ENCODE measurements at regions not wholly inside any gene's neighbourhood (a gene's known extent, or its start where the extent isn't known, plus 50 kb on each side); places are given as distances from the start of the nearest gene placed in this dataset.

GRCh38 chr5:2611659-2612058, 139.8 kb downstream of the IRX2 start:
- no peak overlapping the region for H3K4me3 ChIP-seq (ENCODE audit: insufficient read depth, low read depth, low read length, poor library complexity, severe bottlenecking)
- no peaks in the 10 kb centered on the region for H3K4me1 ChIP-seq (ENCODE audit: control insufficient read depth, insufficient read depth, low read length, poor library complexity, severe bottlenecking)
- H3K27ac ChIP-seq (ENCODE audit: insufficient read depth, low read length, poor library complexity, severe bottlenecking): no peak overlapping the region
- H3K9me3 ChIP-seq (ENCODE audit: control insufficient read depth, low read length): no peaks in the 10 kb centered on the region
- no peaks in the 10 kb centered on the region for H3K27me3 ChIP-seq (replicated peaks; ENCODE audit: control insufficient read depth, insufficient read depth, low read length, poor library complexity, severe bottlenecking)
- no peaks in the 10 kb centered on the region for H3K36me3 ChIP-seq (ENCODE audit: control insufficient read depth, insufficient read depth, low read length)
- no peak for DNase-seq

- H3K27ac ChIP-seq (ENCODE audit: insufficient read depth, low read length, poor library complexity, severe bottlenecking): no peak overlapping the region
- no peaks in the 10 kb centered on the region for H3K36me3 ChIP-seq (ENCODE audit: control insufficient read depth, insufficient read depth, low read length)
- no peak overlapping the region for H3K4me3 ChIP-seq (ENCODE audit: insufficient read depth, low read depth, low read length, poor library complexity, severe bottlenecking)
- no peaks in the 10 kb centered on the region for H3K27me3 ChIP-seq (replicated peaks; ENCODE audit: control insufficient read depth, insufficient read depth, low read length, poor library complexity, severe bottlenecking)
- no peak for DNase-seq
- H3K4me1 ChIP-seq (ENCODE audit: control insufficient read depth, insufficient read depth, low read length, poor library complexity, severe bottlenecking): no peaks in the 10 kb centered on the region
- H3K9me3 ChIP-seq (ENCODE audit: control insufficient read depth, low read length): no peaks in the 10 kb centered on the region
Observed at GRCh38 chr5:2610986-2611385, 140.5 kb downstream of the IRX2 start.

- Histone ChIP-seq H3K9me3 (ENCODE audit: control insufficient read depth, low read length) (no peaks in the 10 kb centered on the region), H3K36me3 (ENCODE audit: control insufficient read depth, insufficient read depth, low read length) (no peaks in the 10 kb centered on the region), H3K4me1 (ENCODE audit: control insufficient read depth, insufficient read depth, low read length, poor library complexity, severe bottlenecking) (no peaks in the 10 kb centered on the region), H3K27ac (ENCODE audit: insufficient read depth, low read length, poor library complexity, severe bottlenecking) (no peak overlapping the region), H3K4me3 (ENCODE audit: insufficient read depth, low read depth, low read length, poor library complexity, severe bottlenecking) (no peak overlapping the region), H3K27me3 (replicated peaks; ENCODE audit: control insufficient read depth, insufficient read depth, low read length, poor library complexity, severe bottlenecking) (no peaks in the 10 kb centered on the region)
- DNase-seq: no peak
Observed at GRCh38 chr5:2608391-2608790, 143.1 kb downstream of the IRX2 start.

- no peaks in the 10 kb centered on the region for H3K4me1 ChIP-seq (ENCODE audit: control insufficient read depth, insufficient read depth, low read length, poor library complexity, severe bottlenecking)
- no peaks in the 10 kb centered on the region for H3K36me3 ChIP-seq (ENCODE audit: control insufficient read depth, insufficient read depth, low read length)
- no peak overlapping the region for H3K4me3 ChIP-seq (ENCODE audit: insufficient read depth, low read depth, low read length, poor library complexity, severe bottlenecking)
- no peak for DNase-seq
- no peaks in the 10 kb centered on the region for H3K9me3 ChIP-seq (ENCODE audit: control insufficient read depth, low read length)
- no peak overlapping the region for H3K27ac ChIP-seq (ENCODE audit: insufficient read depth, low read length, poor library complexity, severe bottlenecking)
- H3K27me3 ChIP-seq (replicated peaks; ENCODE audit: control insufficient read depth, insufficient read depth, low read length, poor library complexity, severe bottlenecking): no peaks in the 10 kb centered on the region
Observed at GRCh38 chr5:2607598-2607997, 143.9 kb downstream of the IRX2 start.

- H3K9me3 ChIP-seq (ENCODE audit: control insufficient read depth, low read length): no peaks in the 10 kb centered on the region
- H3K4me3 ChIP-seq (ENCODE audit: insufficient read depth, low read depth, low read length, poor library complexity, severe bottlenecking): no peak overlapping the region
- H3K4me1 ChIP-seq (ENCODE audit: control insufficient read depth, insufficient read depth, low read length, poor library complexity, severe bottlenecking): no peaks in the 10 kb centered on the region
- H3K36me3 ChIP-seq (ENCODE audit: control insufficient read depth, insufficient read depth, low read length): no peaks in the 10 kb centered on the region
- H3K27me3 ChIP-seq (replicated peaks; ENCODE audit: control insufficient read depth, insufficient read depth, low read length, poor library complexity, severe bottlenecking): no peaks in the 10 kb centered on the region
- DNase-seq: no peak
- H3K27ac ChIP-seq (ENCODE audit: insufficient read depth, low read length, poor library complexity, severe bottlenecking): no peak overlapping the region
Observed at GRCh38 chr5:2603272-2603575, 148.3 kb downstream of the IRX2 start.

GRCh38 chr5:2602451-2603271, 148.8 kb downstream of the IRX2 start:
- no peaks in the 10 kb centered on the region for H3K9me3 ChIP-seq (ENCODE audit: control insufficient read depth, low read length)
- no peak for DNase-seq
- no peaks in the 10 kb centered on the region for H3K36me3 ChIP-seq (ENCODE audit: control insufficient read depth, insufficient read depth, low read length)
- no peak overlapping the region for H3K4me3 ChIP-seq (ENCODE audit: insufficient read depth, low read depth, low read length, poor library complexity, severe bottlenecking)
- no peaks in the 10 kb centered on the region for H3K27me3 ChIP-seq (replicated peaks; ENCODE audit: control insufficient read depth, insufficient read depth, low read length, poor library complexity, severe bottlenecking)
- no peaks in the 10 kb centered on the region for H3K4me1 ChIP-seq (ENCODE audit: control insufficient read depth, insufficient read depth, low read length, poor library complexity, severe bottlenecking)
- no peak overlapping the region for H3K27ac ChIP-seq (ENCODE audit: insufficient read depth, low read length, poor library complexity, severe bottlenecking)

GRCh38 chr5:2598503-2598902, 153.0 kb downstream of the IRX2 start:
- no peak for DNase-seq
- Histone ChIP-seq H3K9me3 (ENCODE audit: control insufficient read depth, low read length) (no peaks in the 10 kb centered on the region), H3K4me1 (ENCODE audit: control insufficient read depth, insufficient read depth, low read length, poor library complexity, severe bottlenecking) (no peaks in the 10 kb centered on the region), H3K36me3 (ENCODE audit: control insufficient read depth, insufficient read depth, low read length) (no peaks in the 10 kb centered on the region), H3K4me3 (ENCODE audit: insufficient read depth, low read depth, low read length, poor library complexity, severe bottlenecking) (no peak overlapping the region), H3K27ac (ENCODE audit: insufficient read depth, low read length, poor library complexity, severe bottlenecking) (no peak overlapping the region), H3K27me3 (replicated peaks; ENCODE audit: control insufficient read depth, insufficient read depth, low read length, poor library complexity, severe bottlenecking) (no peaks in the 10 kb centered on the region)

- no peaks in the 10 kb centered on the region for H3K36me3 ChIP-seq (ENCODE audit: control insufficient read depth, insufficient read depth, low read length)
- H3K9me3 ChIP-seq (ENCODE audit: control insufficient read depth, low read length): no peaks in the 10 kb centered on the region
- no peak for DNase-seq
- H3K27ac ChIP-seq (ENCODE audit: insufficient read depth, low read length, poor library complexity, severe bottlenecking): no peak overlapping the region
- H3K4me3 ChIP-seq (ENCODE audit: insufficient read depth, low read depth, low read length, poor library complexity, severe bottlenecking): no peak overlapping the region
- no peaks in the 10 kb centered on the region for H3K27me3 ChIP-seq (replicated peaks; ENCODE audit: control insufficient read depth, insufficient read depth, low read length, poor library complexity, severe bottlenecking)
- no peaks in the 10 kb centered on the region for H3K4me1 ChIP-seq (ENCODE audit: control insufficient read depth, insufficient read depth, low read length, poor library complexity, severe bottlenecking)
Observed at GRCh38 chr5:2594701-2595100, 156.8 kb downstream of the IRX2 start.

- Histone ChIP-seq H3K27ac (ENCODE audit: insufficient read depth, low read length, poor library complexity, severe bottlenecking) (no peak overlapping the region), H3K36me3 (ENCODE audit: control insufficient read depth, insufficient read depth, low read length) (no peaks in the 10 kb centered on the region), H3K4me3 (ENCODE audit: insufficient read depth, low read depth, low read length, poor library complexity, severe bottlenecking) (no peak overlapping the region), H3K9me3 (ENCODE audit: control insufficient read depth, low read length) (no peaks in the 10 kb centered on the region), H3K4me1 (ENCODE audit: control insufficient read depth, insufficient read depth, low read length, poor library complexity, severe bottlenecking) (no peaks in the 10 kb centered on the region), H3K27me3 (replicated peaks; ENCODE audit: control insufficient read depth, insufficient read depth, low read length, poor library complexity, severe bottlenecking) (no peaks in the 10 kb centered on the region)
- DNase-seq: no peak
Observed at GRCh38 chr5:2592766-2593165, 158.7 kb downstream of the IRX2 start.

- no peaks in the 10 kb centered on the region for H3K9me3 ChIP-seq (ENCODE audit: control insufficient read depth, low read length)
- H3K4me3 ChIP-seq (ENCODE audit: insufficient read depth, low read depth, low read length, poor library complexity, severe bottlenecking): no peak overlapping the region
- no peaks in the 10 kb centered on the region for H3K27me3 ChIP-seq (replicated peaks; ENCODE audit: control insufficient read depth, insufficient read depth, low read length, poor library complexity, severe bottlenecking)
- no peaks in the 10 kb centered on the region for H3K4me1 ChIP-seq (ENCODE audit: control insufficient read depth, insufficient read depth, low read length, poor library complexity, severe bottlenecking)
- H3K27ac ChIP-seq (ENCODE audit: insufficient read depth, low read length, poor library complexity, severe bottlenecking): no peak overlapping the region
- no peak for DNase-seq
- no peaks in the 10 kb centered on the region for H3K36me3 ChIP-seq (ENCODE audit: control insufficient read depth, insufficient read depth, low read length)
Observed at GRCh38 chr5:2591777-2592453, 159.6 kb downstream of the IRX2 start.
